GM12864 (cell line): ENCODE measurements at regions not wholly inside any gene's neighbourhood (a gene's known extent, or its start where the extent isn't known, plus 50 kb on each side); places are given as distances from the start of the nearest gene placed in this dataset.
"Not testable (repeated sequence)": the region's sequence is repeated elsewhere in the genome, so short reads cannot be mapped to it uniquely, and the experiment has no call there.

Experiments
- DNase-seq: peaks from one replicate; pipeline ENCODE4 v3.0.0-alpha.2; 2011; ENCODE audit warnings: low read depth
- H3K4me3 ChIP-seq: 2 replicates; pipeline ENCODE4 v1.5.1; 2011; ENCODE audit warnings: mild to moderate bottlenecking, low read depth, low read length, control low read depth
- TF ChIP-seq, protein P1 (sequence below): IDR thresholded peaks from 2 replicates; pipeline ENCODE4 v1.5.1; 2011; ENCODE audit warnings: low read depth, mild to moderate bottlenecking, moderate library complexity, low read length, control low read depth, inconsistent platforms; ENCODE audit errors: missing control alignments

DNA sequence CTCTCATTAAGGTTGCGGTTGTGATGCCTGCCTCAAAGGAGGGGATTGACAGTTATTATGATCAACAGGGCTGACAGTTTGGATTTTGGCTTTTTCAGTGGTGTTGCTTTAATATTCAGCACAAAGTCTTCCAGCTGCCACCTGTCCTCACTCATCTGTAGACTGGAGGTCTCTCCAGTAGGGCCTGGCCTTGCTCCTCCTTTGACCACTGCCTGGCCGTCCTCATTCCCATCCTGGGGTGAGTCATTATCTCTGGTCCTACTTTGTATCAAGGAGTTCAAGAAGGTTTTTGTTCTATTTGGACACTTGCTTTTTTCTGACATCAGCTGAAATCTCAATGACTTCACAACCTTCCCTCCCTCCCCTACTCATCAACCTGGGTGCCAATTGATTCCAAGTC, 95.1 kb upstream of the ZPLD1 start:
- TF ChIP-seq, protein P1, sequence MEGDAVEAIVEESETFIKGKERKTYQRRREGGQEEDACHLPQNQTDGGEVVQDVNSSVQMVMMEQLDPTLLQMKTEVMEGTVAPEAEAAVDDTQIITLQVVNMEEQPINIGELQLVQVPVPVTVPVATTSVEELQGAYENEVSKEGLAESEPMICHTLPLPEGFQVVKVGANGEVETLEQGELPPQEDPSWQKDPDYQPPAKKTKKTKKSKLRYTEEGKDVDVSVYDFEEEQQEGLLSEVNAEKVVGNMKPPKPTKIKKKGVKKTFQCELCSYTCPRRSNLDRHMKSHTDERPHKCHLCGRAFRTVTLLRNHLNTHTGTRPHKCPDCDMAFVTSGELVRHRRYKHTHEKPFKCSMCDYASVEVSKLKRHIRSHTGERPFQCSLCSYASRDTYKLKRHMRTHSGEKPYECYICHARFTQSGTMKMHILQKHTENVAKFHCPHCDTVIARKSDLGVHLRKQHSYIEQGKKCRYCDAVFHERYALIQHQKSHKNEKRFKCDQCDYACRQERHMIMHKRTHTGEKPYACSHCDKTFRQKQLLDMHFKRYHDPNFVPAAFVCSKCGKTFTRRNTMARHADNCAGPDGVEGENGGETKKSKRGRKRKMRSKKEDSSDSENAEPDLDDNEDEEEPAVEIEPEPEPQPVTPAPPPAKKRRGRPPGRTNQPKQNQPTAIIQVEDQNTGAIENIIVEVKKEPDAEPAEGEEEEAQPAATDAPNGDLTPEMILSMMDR = no peak
- DNase-seq = no peak
- no peak overlapping the region for H3K4me3 ChIP-seq

DNA sequence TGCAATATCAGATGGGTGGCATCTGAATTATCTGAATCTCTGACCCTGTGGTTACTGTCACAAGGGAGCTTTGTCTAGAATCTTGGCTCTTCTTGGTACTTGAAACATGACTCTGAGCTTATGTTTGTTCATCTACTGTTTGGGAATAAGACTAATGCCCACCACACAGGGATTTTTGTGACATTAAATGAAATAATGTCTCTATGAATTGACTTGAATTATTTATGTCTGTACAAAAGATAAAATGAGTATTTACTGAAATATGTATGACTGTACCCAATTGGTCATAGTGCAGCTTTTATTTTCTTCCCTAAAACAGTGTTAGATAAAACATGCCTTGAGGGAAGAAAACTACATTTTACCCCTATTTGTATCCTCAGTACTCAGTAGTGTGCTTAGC, 87.9 kb upstream of the ZPLD1 start:
- no peak for DNase-seq
- no peak overlapping the region for H3K4me3 ChIP-seq
- TF ChIP-seq, protein P1 = no peak

DNA sequence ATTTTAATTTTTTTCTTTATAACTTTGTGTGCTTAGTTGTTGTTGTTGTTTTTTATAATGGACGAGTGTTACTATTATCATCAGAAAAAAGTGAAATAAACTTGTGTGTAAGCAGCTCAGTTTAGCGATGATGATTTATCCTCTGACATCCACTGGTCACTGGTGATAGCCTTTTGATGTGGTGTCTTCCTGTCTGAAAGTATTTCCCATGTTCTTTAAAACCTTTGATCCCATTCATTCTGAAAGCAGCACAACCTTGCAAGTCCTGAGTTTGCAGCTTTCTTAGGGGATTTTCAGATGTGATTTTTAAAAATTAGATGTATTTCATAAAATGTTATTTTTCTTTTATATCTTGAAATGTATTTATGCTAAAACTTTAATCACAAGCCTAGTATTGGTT, 85.9 kb upstream of the ZPLD1 start:
- no peak for DNase-seq
- TF ChIP-seq, protein P1 = no peak
- H3K4me3 ChIP-seq = no peak overlapping the region

DNA sequence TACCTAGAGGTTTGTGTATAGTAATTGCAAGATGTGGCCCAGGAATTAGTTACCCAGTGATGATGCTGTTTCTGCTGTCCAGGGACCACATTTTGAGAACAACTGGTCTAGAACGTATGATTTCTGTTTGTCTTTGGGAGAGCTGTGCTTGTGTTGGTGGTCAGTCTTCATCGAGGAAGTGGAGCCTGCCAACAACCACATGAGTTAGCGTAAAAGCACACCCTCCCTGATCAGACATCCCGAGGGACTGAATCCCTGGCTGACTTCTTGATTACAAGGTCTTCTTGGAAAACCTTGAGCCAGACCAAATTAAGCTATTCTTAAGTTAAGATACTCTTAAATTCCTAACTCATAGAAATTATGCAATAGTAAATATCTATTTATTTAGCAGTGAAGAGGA, 81.7 kb upstream of the ZPLD1 start:
- no peak for DNase-seq
- TF ChIP-seq, protein P1 = no peak
- no peak overlapping the region for H3K4me3 ChIP-seq

DNA sequence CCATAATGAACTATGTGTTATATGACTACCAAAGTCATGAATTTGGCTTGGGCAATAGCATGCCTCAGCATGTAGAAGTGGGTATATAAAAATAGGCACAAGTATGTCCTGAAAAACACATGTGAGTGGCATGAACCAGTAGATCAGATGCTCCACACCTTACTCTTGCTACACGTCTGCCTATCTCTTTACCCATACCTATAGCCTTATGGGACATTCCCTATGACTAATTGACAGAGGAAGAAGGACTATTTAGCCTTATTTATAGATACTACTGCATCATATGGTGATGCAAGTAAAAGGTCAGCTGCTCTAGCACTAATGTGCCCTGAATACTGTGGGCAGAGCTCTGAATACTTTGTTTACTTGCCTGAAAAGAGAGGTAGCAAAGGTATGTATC, 81.0 kb upstream of the ZPLD1 start:
- TF ChIP-seq, protein P1 = no peak
- no peak overlapping the region for H3K4me3 ChIP-seq
- DNase-seq = no peak

DNA sequence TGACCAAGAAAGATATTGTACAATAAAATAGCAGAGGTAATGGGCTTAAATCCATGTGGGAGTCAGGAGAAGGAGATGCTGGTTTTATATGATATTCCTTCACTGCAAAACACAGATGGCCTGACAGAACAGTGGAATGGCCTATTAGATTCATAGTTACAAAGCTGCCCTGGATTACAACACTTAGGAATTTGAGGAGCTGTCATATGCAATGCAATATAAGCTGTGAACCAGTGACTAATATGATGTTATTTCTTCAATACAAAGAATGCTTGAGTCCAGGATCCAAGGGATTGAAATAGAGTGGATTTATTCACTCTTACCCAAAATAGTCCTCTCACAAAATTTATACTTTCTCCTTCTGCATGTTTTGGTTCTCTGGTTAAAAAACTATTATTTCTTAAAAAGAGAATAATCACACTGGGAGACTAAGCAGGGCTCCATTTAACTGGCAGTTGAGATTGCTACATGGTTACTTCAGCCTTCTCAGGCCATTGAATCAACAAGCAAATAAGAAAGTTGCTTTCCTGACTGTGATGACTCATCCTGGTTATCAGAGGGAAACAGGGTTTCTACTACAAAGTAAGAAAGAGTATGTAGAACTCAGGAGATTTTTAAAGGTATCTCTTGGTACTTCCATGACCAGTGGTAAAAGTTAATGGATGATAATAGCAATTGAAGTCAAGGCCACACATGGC, 79.8 kb upstream of the ZPLD1 start:
- H3K4me3 ChIP-seq = no peak overlapping the region
- TF ChIP-seq, protein P1 = no peak
- DNase-seq = no peak

DNA sequence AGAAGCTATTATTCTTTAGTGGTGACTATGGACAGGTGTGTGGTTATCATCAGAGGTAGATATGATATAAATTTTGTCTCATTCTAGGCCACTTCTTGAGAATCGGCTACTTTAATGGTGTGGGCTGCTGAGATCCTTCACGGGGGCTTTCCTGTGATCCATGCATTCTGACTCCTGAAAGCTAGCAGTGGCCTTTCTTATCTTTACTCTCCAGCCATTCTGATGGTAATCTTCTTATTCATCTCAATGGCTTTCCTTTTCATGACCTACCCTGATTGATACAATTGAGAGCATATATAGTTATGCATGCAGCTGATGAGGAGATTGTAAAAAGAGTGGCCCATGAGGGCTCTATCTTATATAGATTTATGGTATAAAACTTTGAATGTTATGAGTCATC, 78.3 kb upstream of the ZPLD1 start:
- no peak overlapping the region for H3K4me3 ChIP-seq
- TF ChIP-seq, protein P1 = no peak
- DNase-seq = no peak

DNA sequence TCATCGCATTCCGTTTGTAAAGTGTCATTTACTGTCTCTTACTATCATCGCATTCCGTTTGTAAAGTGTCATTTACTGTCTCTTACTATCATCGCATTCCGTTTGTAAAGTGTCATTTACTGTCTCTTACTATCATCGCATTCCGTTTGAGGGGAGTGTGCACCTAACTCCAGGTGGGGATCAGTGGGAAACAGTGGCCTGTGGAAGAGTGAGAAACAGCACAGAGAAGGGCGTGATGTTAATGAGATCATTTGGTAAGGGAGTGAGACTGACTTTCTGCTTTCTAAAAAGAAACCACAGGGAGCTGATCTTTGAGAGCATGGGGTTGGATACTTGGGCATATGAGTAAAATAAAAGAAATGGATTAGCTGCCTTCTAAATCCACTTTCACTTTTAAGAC, 77.5 kb upstream of the ZPLD1 start:
- H3K4me3 ChIP-seq, DNase-seq: not testable (repeated sequence)
